Activated CD4-positive, alpha-beta T cell treated with anti-CD3 and anti-CD28 coated beads, Interleukin-2, Interleukin-6, amounts not matched to agents 100 ng/mL and 50 ng/mL, durations not matched to agents 16 hours and 8 hours (primary cell): ENCODE measurements at regions not wholly inside any gene's neighbourhood (a gene's known extent, or its start where the extent isn't known, plus 50 kb on each side); places are given as distances from the start of the nearest gene placed in this dataset.
"Not testable (repeated sequence)": the region's sequence is repeated elsewhere in the genome, so short reads cannot be mapped to it uniquely, and the experiment has no call there.

Experiments used
- DNase-seq: peaks from one replicate; pipeline ENCODE4 v3.0.0-alpha.2; 2020

GRCh38 chr16:73949574-73950320, 346.9 kb upstream of the PSMD7 start:
- no peak for DNase-seq

DNA sequence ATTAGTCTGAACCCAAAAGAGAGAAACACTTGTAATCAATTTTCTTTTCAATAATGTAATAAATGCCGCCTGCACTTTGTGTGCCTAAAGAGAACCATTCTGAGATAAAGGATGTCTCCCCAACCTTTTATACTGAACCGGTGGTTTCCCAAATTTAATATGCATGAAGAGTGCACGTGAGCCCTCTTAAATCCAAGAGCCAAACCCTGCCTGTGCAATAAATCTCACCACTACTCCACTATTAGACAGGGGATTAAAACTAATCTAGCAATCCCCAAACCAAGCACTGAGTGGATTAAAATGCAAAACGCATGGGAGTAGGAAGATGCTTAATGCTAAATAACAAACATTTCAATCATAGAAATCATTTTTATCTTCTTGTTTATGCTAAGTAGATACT, 351.0 kb upstream of the PSMD7 start:
- no peak for DNase-seq

GRCh38 chr16:73943184-73943583, 353.4 kb upstream of the PSMD7 start:
- not testable (repeated sequence) for DNase-seq

DNA sequence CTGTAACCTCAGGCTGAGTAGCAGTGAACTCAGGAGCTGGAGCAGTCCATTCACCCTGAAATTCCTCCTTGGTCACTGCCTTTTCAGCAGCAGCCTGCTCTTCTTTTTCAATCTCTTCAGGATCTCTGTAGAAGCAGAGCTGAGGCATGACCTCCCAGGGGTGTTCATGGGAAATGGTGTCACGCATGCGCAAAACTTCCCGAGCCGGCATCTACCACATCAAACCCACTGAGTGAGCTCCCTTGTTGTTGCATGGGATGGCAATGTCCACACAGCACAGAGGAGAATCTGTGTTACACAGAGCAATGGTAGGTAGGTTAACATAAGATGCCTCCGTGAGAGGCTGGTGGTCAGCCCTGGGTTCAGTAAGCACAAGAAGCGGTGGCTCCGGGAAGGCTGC, 355.8 kb upstream of the PSMD7 start:
- not testable (repeated sequence) for DNase-seq

- DNase-seq = no peak
These were observed 372.7 kb upstream of the PSMD7 start for GRCh38 chr16:73923951-73924350.

DNA sequence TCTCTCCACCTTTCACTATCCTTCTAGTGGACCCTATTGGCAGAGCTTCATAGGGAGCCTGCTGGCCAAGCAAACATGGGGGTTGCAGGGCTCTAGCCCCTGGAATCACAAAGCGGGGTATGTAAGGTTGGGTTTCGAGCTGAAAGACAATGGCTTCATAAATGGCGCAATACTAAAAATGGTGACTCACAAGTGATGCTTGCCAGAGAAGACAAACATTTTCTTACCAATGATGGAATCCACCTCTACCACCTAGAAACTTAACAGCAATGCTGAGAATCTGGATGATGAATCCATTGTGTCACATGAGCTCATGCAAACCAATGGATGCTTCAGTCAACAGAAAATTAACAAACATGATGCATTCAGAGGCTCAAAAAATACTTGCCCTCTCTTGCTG, 375.3 kb upstream of the PSMD7 start:
- DNase-seq = no peak

DNA sequence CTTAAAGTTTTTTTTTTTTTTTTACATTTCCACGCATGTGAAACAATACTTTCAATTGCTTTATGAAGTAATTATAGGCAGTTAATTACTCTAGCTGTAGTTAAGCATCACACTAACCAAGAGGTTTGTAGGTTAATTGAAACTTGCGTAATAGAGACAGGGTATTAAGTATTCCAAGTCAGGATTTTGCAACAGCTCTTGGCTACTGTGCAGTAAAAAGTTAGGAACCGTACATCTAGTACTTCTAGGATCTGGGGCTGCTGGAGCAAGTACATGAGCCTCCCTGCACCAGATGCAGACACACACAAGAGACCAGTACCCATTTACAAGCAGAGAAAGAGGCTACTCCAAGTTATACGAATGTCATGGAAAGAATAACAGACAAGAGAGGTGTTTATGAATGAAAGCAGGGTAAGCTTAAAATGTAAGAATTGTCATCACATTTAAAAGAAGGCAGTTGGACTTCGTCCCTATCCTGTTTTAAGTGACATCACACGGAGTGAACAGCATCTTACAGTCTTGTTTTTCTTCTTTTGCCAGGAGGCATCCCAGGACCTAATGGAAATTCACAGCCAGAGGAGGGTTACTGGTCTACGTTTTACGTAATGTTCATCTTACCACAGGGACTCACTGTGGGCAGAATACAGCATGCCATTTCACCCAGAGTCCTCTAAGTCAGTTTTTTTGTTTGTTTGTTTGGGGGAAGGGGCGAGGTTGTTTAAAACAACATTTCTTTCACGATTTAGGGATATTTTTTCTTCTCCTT, 379.6 kb upstream of the PSMD7 start:
- DNase-seq = no peak

DNA sequence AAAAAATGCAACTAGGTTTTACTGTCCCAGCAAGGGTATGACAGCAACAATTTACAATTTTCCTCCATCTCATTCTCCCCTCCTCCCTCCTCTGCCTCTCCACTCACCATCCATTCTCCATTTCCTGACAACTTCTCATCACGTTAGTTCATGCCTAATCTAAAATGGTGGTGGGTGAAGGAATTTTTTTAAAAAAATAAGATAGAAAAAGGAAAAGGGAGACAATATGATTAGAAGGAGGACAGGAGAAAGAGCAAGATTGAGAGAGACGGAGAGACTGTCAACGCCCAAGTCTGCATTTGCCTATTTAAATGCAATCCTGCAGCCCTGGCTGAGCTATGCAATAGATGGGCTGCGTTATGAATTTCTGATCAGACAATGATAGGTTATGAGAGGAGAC, 380.7 kb upstream of the PSMD7 start:
- no peak for DNase-seq

GRCh38 chr16:73915140-73915539, 381.5 kb upstream of the PSMD7 start:
- DNase-seq = no peak

- DNase-seq = no peak
These were observed 383.8 kb upstream of the PSMD7 start for GRCh38 chr16:73912850-73913249.

GRCh38 chr16:73912281-73912680, 384.3 kb upstream of the PSMD7 start:
- DNase-seq = no peak

DNA sequence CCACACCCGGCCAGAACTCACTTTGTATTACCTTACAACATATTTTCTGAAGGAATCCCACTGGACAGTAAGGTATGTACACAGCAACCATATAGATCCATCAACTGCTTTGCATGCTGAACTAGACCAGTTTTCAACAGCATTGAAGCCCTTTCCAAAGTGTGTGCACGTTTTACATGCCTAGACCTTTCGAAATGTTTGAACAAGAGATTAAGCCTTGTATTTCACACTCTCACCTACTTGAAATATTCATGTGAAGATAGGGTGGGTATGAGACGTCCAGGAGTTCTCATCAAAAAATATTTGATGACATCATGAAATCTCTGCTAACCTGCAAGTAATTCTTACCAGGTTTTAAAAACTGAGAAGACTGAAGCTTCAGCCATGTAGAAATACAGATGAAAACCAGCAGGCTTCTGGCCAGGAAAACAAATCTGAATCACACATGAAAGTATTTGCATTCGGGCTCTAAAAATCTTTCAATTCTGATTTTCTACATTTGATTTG, 387.0 kb upstream of the PSMD7 start:
- DNase-seq = no peak

DNA sequence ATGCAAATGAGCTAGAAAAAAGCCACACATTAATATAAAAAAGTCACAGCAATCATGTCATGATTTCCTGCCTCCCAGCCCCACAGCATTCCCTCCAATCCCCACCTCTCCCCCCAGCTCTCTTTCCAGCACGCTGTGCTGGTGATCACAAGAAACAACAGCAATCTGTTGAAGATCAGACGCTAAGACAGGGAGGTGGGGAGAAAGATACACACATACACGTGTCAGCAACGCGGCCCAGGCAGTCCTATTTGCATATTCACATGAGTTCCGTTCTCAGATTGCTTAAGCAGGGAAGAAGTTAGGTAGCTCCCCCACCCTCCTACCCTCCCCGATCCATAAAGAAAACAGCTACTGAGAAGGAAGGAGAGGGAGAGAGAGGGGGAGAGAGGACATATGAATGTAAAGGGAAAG, 405.5 kb upstream of the PSMD7 start:
- DNase-seq = no peak

GRCh38 chr16:73890186-73891128, 406.2 kb upstream of the PSMD7 start:
- no peak for DNase-seq

DNA sequence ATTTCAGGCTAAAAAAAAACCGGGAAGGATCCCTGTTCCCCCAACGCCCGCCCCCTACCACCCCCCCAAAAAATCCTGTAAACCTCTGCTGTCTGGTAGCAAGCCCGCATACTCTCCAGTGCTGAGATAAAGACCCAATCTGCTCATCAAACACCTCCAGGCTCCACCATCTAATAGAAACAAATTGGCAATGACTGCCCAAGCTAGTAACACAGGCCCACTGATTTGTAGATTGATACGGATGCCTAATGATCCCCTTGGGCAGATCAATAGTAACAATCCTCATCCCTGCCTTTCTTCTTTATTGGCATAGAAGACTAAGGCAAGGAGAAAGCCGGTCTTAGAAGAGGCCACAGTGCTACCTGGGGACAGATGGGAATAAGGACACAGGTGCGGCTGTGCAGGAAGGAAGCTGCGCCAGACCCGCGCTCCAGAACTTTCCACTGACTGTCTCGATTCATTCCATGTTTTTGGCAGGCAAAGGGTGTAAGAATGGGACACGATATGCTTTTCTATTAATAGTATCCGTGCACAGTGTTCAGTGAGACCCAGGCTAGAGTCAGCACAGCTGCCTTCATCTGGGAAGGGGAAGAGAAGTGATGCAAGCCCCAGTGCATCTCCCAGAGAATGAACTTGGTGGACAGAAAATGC, 407.6 kb upstream of the PSMD7 start:
- no peak for DNase-seq

GRCh38 chr16:73887911-73888310, 408.7 kb upstream of the PSMD7 start:
- DNase-seq = no peak

DNA sequence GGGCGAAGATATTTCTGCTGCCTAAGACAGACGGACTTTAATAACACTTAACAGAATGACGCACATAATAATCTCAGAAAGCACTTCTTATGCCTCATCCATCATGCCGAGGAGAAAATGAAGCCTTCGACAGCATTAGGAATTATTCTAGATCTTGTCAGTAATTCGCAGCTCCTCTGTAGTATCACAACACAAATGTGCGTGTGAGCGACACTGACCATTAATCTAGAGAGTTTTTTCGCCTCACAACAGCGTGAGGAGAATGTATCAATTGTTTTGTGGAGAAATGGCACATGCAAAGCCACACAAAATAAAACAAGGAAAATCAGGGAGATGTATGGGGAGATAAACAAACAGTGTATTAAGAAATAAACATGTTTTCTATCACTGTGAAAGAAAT, 410.2 kb upstream of the PSMD7 start:
- DNase-seq = no peak

- DNase-seq = no peak
These were observed 411.3 kb upstream of the PSMD7 start for GRCh38 chr16:73885319-73885718.

DNA sequence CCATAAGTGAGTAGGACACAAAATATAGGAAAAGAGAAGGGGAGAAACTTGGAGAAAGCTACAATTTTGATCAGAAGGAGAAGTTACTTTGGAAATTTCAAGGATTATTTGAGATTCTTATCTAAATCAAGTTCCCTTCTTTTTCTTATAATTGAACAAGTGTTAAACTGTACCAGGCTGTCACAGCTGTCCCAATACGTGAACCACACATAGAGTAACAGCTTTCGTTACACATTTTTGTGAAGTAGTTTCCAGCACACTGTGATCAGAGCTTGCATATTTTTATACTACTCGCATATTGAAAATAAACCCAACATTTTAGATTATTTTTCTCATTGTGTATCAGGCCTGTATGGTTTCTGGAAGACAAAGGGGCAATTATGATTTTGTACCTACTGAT, 412.8 kb upstream of the PSMD7 start:
- no peak for DNase-seq

DNA sequence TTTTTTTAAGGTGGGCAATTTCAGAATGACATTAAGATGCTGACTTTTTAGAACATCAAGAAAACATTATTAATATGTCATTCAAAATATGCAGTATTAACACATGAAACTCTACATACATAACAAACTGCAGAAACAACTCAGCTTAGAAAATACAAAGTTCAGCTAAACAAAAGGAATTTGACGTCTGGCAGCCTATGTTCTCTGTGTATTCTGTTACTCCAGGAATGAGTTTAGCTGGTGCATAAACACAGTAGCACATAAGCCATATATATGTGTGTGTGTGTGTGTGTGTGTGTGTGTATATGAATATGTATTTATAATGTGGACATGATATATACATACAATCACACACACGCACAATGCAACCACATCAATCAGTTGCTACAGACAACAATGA, 413.5 kb upstream of the PSMD7 start:
- no peak for DNase-seq

- DNase-seq = no peak
These were observed 414.0 kb upstream of the PSMD7 start for GRCh38 chr16:73882651-73883050.

DNA sequence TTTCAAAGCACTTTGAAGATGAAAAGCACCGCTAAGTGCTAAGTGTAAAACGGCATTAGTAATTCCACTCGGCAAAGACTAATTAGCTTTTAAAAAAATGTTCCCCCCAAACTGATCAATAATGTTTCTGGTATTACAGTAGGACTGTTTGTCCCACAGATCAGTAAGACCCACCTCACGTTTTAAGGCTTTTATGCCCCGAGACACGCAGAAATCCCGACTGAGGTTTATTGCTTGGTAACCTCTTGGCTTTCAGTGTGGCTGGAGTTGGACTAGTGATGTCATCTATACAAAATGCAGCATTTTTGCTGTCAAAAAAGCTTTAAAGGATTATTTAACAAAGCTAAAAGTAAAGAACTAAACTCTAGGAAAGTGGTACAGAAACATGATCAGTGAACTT, 414.6 kb upstream of the PSMD7 start:
- no peak for DNase-seq

GRCh38 chr16:73879621-73880020, 417.0 kb upstream of the PSMD7 start:
- DNase-seq = no peak
